ENCODE measurements at regions not wholly inside any gene's neighbourhood (a gene's known extent, or its start where the extent isn't known, plus 50 kb on each side); places are given as distances from the start of the nearest gene placed in this dataset.

DNA sequence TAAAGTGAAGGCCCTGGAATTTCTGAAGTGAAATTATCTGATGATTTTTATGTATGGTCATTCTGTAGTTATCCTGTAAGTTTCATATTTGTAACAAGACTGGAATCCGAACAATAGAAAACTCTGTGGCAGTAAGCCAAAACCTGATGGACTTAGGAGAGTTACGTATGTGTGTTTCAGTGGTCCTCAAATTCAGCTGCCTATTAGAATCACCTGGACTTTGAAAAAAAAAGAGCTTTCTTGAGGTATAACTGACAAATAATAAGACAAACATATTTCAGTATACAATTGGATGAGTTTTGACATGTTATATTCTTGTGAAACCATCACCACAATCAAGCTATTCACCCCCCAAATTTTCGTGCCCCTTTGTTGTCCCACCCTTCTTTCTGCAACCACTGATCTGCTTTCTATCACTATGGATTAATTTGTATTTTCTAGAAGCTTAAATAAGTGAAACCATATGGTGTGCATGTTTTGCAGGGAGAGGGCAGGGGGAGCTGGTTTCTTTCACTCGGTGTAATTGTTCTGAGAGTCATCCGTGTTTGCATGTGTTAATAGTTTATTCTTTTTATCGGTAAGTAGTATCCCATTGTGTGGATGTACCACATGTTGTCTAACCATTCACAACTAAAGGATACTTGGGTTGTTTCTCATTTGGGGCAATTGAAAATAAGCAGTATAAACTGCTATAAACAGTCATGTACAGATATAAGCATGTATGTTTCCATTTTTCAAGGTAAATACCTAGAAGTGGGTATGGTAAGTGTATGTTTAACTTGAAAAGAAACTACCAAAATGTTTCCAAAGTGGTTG is 50.2 kb upstream of the EML4 start:
- peak overlapping the region; percentile 21 for H3K27ac ChIP-seq
- H3K4me3 ChIP-seq: no peak overlapping the region
- no peaks in the 10 kb centered on the region for H3K36me3 ChIP-seq
- no peak for DNase-seq
- H3K4me1 ChIP-seq: no peaks in the 10 kb centered on the region
- H3K9me3 ChIP-seq: no peaks in the 10 kb centered on the region
- H3K9ac ChIP-seq (ENCODE audit: low read depth in 2 of 2, low read length in 2 of 2): no peak overlapping the region
- TF ChIP-seq, protein P1, sequence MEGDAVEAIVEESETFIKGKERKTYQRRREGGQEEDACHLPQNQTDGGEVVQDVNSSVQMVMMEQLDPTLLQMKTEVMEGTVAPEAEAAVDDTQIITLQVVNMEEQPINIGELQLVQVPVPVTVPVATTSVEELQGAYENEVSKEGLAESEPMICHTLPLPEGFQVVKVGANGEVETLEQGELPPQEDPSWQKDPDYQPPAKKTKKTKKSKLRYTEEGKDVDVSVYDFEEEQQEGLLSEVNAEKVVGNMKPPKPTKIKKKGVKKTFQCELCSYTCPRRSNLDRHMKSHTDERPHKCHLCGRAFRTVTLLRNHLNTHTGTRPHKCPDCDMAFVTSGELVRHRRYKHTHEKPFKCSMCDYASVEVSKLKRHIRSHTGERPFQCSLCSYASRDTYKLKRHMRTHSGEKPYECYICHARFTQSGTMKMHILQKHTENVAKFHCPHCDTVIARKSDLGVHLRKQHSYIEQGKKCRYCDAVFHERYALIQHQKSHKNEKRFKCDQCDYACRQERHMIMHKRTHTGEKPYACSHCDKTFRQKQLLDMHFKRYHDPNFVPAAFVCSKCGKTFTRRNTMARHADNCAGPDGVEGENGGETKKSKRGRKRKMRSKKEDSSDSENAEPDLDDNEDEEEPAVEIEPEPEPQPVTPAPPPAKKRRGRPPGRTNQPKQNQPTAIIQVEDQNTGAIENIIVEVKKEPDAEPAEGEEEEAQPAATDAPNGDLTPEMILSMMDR (IDR thresholded peaks at IDR 0.05): no peak
- intact Hi-C loops (cut with DNase I): no loop called here
- no peaks in the 10 kb centered on the region for H3K27me3 ChIP-seq
